GM19025 (cell line): ENCODE measurements at regions not wholly inside any gene's neighbourhood (a gene's known extent, or its start where the extent isn't known, plus 50 kb on each side); places are given as distances from the start of the nearest gene placed in this dataset.

Experiments
- ATAC-seq: cut with Tn5 transposase; IDR thresholded peaks from one replicate; pipeline ENCODE4 v1.9.1; 2021; ENCODE audit warnings: mild to moderate bottlenecking, low read depth, moderate library complexity; ENCODE audit not compliant: unreplicated experiment

DNA sequence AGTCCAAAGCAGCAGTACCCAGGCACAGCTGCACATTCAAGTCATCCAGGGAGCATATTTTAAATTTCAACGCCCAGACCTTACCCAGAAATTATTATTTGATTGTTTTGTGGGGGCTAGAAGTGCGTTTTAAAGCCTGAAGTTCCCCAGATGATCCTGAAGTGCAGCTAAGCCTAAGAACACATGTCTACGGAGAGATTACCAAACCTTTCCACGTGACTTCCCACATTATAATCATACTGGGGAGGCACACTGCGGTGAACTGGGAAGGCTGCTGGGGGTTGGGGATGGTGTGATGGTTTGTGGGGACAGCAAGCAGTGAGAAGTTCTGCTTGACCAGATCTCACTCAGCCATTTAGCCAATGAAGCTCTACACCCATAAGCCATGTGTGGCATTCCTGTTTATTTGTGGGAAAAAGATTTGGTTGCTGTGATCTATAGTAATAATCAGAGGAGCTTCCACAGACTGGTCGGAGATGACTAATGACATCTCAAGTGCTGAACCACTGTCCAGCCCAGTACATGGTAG lies 93.4 kb upstream of the CDH6 start:
- ATAC-seq = no peak

DNA sequence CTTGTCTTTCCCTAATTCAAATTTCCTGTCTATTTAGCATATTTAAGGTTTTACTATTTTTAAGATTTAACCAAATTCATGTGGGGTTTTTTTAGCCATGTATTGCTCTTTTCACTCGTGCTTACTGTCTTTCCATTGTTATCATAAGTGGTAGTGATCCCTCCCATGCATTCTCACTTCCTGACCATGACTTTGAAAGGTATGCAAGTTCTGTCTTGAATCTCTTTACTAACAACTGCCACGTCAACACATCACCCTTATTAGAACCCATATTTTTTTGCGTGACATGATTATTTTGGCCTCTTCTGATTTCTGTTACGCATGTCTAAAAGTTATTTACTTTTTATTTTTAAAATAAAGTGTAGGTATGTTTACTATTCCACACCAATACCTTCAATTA lies 94.7 kb upstream of the CDH6 start:
- ATAC-seq = no peak

DNA sequence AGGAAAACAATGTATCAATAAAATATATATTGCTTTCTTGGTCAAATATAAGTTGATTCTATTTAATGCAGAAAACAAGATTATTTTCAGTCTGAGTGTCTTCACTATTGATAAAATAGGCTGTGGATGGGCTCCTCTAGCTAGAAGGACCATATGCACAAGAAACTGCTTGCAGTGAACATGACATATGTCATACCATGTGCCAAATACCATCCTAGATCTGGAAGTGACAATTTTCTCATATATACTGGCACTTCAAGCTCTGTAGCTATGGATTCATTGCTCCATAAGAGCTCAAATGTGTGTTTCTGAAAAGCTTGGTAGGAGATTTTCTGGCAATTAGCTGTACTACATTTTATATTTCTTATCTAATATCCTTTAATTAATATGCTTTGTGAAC lies 95.6 kb upstream of the CDH6 start:
- ATAC-seq = no peak

DNA sequence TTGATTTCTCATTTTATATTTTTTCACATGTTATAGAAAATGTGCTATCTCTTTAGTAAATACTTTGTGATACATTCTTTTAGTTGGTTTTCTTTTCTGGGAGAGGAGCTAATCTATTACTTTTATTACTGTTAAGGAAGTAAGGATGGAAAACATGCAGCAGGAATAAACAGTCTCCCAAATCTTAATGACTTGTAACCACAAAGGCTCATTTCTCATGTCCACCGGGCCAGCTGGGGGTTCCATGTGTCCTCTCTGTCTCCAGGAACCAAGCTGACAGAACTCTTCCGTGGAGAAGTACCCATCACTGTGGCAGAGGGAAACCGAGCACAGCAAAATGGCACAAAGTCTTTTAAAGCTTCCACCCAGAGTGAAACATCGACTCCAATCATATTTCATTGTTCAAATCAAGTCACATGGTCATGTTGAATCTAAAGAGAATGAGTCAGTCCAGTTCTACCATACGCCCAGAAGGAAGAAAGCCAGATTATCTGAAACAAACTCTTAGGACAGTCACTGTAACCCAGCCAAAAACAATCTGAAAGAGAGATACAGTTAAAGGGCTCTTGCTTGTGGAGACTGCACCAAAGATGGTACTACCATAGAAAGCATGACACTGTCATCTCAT lies 97.1 kb upstream of the CDH6 start:
- no peak for ATAC-seq

DNA sequence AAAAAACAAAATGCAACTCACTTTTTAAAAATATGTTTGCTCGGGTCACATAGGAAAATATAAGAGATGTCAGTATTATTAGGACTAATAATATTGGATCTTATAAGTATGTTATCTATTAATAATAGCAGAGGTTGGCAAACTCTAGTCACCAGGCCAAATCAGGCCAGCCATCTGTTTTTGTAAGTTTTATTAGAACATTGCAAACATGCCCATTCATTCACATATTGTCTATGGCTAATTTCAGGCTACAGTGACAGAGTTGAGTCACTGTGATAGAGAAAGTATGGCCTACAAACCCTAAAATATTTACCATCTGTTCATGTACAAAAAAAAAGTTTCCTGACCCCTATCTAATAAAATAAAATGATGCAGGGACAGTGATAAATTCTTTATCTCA lies 97.7 kb upstream of the CDH6 start:
- ATAC-seq = no peak

DNA sequence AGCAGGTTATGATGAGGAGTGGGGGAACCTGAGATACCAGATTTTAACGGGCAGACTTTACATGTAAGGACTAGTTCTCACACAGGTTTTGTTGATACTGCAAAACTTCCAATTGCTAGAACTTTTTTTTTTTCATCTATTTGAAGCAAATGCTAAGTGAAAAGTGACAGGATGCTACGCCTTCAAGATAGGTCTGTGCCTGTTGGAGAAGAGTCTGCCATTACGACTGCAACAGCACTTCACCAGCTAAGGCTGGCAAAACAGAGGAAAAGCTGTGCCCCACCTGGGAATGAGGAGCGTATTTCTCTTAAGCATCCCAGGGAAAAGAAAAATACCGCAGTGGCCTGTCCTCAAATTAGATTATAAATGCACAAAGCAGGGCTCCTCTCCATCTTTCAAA lies 102.0 kb upstream of the CDH6 start:
- ATAC-seq = no peak

DNA sequence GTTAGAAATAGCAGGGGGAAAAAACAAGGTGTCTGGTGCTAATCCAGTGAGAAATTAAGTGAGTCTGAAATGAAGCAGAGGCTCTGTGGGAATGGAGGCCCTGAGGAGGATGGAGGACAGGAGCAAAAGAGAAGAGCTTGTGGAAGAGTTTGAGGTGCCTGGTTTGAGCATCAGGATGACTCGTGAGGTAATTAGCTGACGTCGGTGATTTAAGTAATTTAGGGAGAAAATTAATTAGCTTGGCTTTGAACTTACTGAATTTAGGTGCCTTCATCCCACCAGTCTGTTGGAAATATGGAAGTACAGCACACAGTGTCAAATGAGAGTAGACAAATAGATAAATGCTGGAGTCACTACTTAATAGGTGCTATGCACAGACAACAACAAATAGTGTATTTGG lies 103.0 kb upstream of the CDH6 start:
- ATAC-seq = no peak

DNA sequence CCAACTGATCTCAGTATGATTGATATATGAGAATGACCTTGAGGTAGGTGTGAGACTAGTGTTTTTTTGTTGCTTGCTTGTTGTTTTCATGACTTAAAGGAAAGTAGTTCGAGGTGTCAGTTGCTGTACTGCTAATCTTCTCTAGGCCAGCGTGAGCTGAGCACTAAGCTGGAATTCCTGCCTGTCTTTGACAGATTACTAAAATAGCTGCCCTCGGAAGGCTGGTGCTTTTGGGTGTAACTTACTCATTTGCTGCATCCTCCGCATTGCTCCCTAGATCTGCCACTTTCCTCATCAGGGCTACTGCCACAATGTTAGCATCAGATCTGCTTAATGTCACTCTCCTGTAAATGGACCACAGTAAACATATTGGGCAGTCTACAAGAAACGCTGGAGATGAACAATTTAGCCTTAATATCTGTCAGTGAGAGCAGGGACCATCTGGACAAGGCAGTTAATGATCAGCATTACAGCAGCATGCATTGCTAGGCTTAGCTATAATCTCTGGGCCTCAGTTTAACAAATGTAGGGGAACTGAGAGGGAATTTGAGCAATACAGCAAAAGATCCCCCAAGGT lies 106.6 kb upstream of the CDH6 start:
- no peak for ATAC-seq

DNA sequence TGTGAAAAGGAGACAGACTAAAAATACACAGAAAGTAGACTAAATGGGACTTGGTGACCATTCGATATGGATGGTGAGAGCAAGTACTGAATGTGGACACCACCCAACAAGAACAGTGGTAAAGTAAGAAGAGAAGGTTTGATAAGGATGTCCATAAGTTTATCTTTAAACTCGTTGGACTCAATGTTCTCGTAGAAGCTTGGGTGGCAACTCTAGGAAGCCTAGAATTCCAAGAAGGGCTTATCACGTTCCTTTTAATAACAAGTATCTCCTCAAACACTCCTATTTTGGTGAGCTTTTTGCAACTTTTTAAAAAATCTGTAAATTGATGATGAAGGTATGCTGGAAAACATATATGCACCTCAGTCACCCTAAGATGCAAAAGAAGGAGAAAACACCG lies 108.6 kb upstream of the CDH6 start:
- ATAC-seq = no peak

DNA sequence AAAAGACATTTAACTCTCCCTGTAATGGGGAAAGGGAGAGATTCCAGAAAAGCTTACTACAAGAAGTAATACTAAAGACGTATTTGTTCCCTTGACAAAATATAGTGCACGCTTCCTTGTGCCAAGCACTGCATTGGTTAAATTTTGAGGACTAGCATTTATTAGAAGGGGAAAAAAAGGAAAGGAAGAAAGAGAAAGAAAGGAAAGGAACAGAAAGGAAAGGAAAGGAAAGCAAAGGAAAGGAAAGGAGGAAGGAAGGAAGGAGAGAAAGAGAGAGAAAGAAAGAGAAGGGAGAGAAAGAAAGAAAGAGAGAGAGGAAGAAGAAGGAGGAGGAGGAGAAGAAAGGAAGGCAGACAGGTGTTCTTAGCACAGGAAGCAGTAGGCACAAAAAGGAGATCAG lies 110.1 kb upstream of the CDH6 start:
- no peak for ATAC-seq

DNA sequence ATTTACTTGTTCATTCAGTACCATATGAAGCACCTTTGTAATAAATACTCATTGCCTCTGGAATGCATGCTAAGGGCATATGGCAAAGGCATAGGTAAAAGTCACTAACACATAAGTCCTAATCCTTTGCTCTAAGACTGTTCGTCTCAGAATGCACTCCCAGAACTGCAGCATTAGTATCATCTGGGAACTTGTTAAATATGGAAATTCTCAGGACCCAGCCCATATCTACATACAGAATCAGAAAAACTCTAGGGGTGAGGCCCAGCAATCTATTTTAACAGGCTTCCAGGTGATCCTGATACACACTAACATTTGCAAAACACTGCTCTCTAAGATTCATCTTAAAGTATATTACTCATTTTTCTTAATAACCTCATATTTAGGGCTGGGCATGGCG lies 113.8 kb upstream of the CDH6 start:
- ATAC-seq = no peak

DNA sequence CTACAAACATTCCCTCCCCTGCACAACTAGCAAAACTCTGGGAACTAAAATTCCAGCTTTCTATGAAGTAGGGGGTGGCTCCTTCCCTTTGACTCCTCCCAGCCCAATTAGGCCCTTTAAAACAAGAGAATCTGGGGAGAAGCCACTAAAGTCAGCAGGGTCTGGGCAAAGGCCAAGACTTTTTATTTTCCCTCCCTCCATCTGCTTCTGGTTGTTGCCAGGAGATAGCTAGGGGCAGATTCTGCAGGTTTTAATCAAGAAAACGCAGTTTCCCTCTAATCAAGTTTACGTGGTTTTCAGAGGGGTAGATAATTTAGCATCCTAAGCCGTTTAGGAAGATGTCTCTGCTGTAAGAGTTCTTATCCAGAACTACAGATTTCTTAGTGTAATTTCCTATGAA lies 114.5 kb upstream of the CDH6 start:
- no peak for ATAC-seq

DNA sequence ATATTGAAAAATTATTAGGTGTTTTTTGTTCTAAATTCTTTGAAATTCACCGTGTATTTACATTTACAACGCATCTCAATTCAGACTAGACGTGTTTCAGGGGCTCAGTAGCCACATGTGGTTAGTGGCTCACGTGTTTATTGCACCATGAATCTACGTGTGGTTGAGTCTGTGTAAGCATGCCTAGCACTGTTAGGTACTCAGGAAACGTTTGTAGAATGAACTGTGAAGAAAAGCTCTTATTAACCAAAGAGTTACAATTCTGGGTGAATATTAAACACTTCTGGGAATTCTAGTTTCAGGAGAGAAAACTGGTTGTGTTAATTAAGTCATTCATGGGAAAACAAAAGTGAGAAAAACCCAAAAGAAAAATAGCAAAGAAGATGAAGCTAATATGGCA lies 117.5 kb upstream of the CDH6 start:
- no peak for ATAC-seq

DNA sequence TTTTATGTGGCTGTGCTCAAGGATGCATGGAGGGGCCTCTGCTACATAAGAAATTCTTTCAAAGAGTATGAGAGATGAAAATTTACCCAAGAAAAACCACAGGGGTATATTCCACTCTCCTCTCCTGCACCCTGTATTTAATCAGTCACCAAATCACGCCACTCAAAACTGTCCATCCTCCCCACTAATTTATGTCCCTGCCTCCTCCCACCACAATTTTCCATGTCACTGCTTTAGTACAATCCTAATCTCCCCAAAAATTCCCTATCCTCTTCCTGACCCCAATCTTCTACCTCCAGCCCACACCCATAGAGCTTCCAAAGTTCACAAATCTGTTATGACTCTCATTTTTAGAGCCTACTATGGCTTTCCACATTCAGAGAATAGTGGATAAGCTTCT lies 125.2 kb upstream of the CDH6 start:
- no peak for ATAC-seq

DNA sequence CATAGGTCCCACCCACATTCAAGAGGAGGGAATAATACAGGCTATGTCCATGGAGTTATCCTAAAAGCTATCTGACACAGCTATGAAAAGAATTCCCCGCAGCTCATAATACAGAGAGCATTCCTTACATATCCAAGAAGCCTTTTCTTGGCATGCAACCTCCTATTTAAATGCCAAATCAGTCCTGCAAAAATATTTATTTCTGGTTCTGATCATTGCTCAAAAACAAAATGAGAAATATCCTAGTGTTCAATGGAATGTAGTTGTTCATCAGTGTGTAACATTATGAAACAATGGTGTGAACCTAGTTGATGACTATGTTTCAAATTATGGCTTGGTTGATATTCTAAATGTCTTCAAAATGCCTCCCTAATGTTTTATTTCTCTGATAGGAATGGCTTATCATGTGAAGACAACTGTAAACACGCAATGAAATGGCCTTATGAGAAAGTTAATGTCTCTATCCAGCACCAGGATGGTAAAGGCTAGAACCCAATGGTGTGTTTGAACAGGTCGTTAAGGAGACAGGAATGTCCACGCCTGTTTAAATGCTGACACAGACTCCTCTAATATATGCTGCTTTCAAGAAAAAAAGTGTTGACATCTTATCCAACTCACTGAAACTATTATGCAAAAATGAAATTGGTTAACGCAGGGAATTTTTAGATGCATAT lies 126.7 kb upstream of the CDH6 start:
- no peak for ATAC-seq

DNA sequence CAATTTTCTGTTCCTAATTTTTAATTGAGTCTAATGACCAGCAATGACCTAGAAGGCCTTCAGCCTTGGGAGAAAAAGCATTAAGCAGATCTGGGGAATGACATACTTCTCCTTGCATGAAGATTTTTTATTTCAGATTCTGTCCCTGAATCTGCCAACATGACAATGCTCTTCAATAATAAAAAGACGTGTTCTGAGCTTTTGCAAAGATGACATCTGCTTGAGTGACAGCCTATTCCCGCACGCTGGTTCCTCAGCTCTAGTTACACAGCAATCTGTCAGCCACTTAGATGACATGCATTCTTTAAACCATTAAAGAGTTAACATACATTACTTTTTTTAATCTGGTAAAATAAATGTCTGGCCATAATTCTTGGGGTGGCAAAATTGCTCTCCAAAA lies 129.3 kb upstream of the CDH6 start:
- ATAC-seq = no peak

DNA sequence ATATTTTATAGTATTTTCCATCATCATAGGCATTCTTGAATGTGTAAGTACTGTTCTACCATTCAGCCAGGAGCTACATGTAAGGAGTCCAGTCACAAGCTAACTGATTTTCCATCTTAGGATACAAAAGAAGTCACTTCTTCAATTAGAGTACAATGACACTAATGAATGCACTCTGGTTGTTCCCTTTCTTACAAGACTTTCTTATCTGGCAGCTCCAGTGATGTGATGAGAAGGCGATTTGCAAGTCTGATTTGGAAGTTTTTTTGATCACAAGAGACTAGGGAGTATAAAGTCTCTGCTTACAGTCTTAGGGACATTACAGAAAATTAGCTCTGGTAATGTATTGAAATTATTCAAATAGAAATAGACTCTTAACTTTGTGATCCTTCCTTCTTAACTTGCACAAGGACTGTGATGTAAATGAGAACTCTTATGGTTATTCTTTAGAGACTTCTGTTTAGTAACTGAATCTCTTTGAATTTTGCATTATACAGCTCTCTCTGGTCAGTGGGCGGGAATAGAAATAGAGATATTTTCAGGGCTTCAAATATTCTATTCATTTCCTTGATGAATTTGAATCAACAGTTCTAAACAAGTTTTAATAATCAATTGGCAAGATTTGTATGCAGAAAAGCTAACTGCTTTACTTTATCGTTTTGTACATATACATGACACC lies 130.4 kb upstream of the CDH6 start:
- no peak for ATAC-seq

DNA sequence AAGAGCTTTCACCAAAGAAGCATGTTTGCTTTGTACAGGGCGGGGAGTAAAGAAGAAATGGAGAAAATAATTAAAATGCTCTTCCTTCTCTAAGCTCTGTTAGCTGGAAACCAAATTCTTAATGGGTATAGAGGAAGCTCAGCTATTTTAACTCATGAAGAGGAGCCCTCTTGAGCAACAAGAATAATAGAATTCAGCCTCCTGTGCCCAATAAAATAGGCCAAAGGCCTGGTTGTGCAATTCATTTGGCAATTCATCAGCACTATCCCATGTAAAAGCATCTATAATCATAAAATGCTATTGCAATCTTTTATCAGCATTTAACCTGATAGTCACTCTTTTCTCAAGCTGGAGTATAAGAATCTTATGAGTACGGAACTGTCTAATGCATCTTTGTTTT lies 133.6 kb upstream of the CDH6 start:
- no peak for ATAC-seq

DNA sequence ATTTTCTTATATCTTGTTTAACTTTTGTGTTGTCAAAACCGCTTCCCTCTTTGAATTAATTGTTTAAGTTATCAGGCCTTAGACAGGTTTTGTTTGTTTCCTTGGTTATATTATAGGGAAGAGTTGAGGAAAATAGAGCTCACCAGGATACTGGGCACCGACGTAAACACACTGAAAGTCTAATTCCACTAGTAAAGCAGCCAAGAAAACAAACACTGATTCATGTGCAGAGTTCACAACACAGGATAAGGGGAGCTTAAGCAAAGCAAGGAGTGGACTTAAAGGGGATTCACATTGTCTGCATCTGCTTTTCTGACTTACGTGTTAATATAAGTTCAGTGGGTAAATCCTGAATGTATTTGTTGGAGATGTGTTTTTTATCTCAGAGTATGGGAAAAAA lies 139.0 kb upstream of the CDH6 start:
- ATAC-seq = no peak

DNA sequence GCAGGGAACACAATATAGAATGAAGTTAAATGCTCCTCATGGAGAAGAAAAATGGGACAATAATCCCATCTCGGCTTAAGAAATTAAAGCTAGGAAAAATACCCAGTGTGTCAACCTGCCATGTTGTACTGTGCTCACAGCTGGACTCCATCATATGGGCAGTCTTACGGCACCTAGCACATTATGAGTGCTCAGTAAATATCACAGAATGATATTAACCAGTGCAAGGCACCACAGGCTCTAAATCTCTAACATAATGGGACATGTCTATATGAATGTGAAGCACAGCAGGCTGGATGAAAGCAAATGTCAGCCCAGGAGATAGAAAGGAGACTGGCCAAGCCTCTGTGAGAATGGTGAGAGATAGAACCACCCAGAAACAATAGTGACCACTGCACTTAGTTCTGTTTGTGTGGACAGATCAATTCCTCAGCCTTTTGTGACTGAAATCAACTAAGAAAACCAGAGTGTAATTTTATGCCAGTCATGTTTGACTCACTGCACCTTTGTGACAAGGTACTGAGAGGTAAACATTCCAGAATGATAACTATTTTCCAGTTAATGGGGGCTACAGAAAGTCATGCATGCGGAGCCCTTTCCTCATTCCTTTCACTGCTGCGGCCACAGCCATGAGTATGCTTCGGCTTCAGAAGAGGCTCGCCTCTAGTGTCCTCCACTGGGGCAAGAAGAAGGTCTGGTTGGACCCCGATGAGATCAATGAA lies 140.4 kb upstream of the CDH6 start:
- no peak for ATAC-seq

DNA sequence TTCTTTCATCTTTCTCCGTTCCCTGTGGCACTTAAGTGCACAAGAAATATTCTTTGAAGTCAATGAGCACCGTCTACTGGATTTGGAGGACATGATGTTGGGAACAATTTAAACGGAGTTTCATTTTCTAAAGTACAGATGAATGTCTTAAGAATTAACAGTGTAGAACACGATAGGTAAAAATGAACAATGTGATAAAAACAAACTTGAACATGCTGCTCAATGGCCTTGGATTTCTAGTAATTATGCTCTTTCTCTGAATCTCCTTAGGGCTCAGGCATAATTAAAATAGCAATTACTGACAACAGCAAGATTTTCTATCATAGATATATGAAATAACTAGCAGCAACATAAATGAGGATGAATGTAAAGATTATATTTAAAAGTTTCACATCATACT lies 142.2 kb upstream of the CDH6 start:
- no peak for ATAC-seq
